ENCODE measurements at regions not wholly inside any gene's neighbourhood (a gene's known extent, or its start where the extent isn't known, plus 50 kb on each side); places are given as distances from the start of the nearest gene placed in this dataset.
"Not testable (repeated sequence)": the region's sequence is repeated elsewhere in the genome, so short reads cannot be mapped to it uniquely, and the experiment has no call there.

- no TSS peak for BruUV-seq (replicated peaks)
- H3K27ac ChIP-seq (ENCODE audit: low read depth, low read length, poor library complexity, severe bottlenecking) = no peak overlapping the region
- no peaks in the 10 kb centered on the region for H3K27me3 ChIP-seq (replicated peaks; ENCODE audit: insufficient read depth, low read depth, low read length, poor library complexity)
- peaks cover 15% of the 10 kb centered on the region for H3K9me3 ChIP-seq (ENCODE audit: low read depth, low read length, poor library complexity, severe bottlenecking)
- H3K36me3 ChIP-seq (ENCODE audit: insufficient read depth, low read length, poor library complexity, severe bottlenecking) = no peaks in the 10 kb centered on the region
- no peak for DNase-seq (ENCODE audit: low spot score)
- intact Hi-C loops (cut with micrococcal nuclease; ENCODE audit: unreplicated experiment) = no loop called here
- POLR2A ChIA-PET (ENCODE audit: low non-redundant PET) = no interaction called here
- H3K4me1 ChIP-seq (ENCODE audit: insufficient read depth, low read length, poor library complexity, severe bottlenecking) = peaks cover 4% of the 10 kb centered on the region
- TF ChIP-seq, protein P1, sequence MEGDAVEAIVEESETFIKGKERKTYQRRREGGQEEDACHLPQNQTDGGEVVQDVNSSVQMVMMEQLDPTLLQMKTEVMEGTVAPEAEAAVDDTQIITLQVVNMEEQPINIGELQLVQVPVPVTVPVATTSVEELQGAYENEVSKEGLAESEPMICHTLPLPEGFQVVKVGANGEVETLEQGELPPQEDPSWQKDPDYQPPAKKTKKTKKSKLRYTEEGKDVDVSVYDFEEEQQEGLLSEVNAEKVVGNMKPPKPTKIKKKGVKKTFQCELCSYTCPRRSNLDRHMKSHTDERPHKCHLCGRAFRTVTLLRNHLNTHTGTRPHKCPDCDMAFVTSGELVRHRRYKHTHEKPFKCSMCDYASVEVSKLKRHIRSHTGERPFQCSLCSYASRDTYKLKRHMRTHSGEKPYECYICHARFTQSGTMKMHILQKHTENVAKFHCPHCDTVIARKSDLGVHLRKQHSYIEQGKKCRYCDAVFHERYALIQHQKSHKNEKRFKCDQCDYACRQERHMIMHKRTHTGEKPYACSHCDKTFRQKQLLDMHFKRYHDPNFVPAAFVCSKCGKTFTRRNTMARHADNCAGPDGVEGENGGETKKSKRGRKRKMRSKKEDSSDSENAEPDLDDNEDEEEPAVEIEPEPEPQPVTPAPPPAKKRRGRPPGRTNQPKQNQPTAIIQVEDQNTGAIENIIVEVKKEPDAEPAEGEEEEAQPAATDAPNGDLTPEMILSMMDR (conservative IDR thresholded peaks at IDR 0.05; ENCODE audit: low read depth, low read length) = no peak
- TF ChIP-seq EZH2 (IDR thresholded peaks at IDR 0.05; ENCODE audit: borderline replicate concordance, low read depth, low read length, poor library complexity, severe bottlenecking) = no peak
- CTCF ChIA-PET = no interaction called here
- H3K4me3 ChIP-seq (ENCODE audit: low read depth, low read length, poor library complexity, severe bottlenecking) = no peak overlapping the region
Measured at GRCh38 chr3:163364717-163365116, 1713.6 kb downstream of the SI start.

- CTCF ChIA-PET = no interaction called here
- no peak for DNase-seq (ENCODE audit: low spot score)
- H3K27me3 ChIP-seq (replicated peaks; ENCODE audit: insufficient read depth, low read depth, low read length, poor library complexity) = no peaks in the 10 kb centered on the region
- BruUV-seq (replicated peaks) = no TSS peak
- POLR2A ChIA-PET (ENCODE audit: low non-redundant PET) = no interaction called here
- no peak overlapping the region for H3K4me3 ChIP-seq (ENCODE audit: low read depth, low read length, poor library complexity, severe bottlenecking)
- H3K27ac ChIP-seq (ENCODE audit: low read depth, low read length, poor library complexity, severe bottlenecking) = no peak overlapping the region
- TF ChIP-seq, protein P1 (conservative IDR thresholded peaks at IDR 0.05; ENCODE audit: low read depth, low read length) = no peak
- TF ChIP-seq EZH2 (IDR thresholded peaks at IDR 0.05; ENCODE audit: borderline replicate concordance, low read depth, low read length, poor library complexity, severe bottlenecking) = no peak
- H3K9me3 ChIP-seq (ENCODE audit: low read depth, low read length, poor library complexity, severe bottlenecking) = peaks cover 15% of the 10 kb centered on the region
- no peaks in the 10 kb centered on the region for H3K4me1 ChIP-seq (ENCODE audit: insufficient read depth, low read length, poor library complexity, severe bottlenecking)
- intact Hi-C loops (cut with micrococcal nuclease; ENCODE audit: unreplicated experiment) = no loop called here
- no peaks in the 10 kb centered on the region for H3K36me3 ChIP-seq (ENCODE audit: insufficient read depth, low read length, poor library complexity, severe bottlenecking)
Measured at GRCh38 chr3:163362151-163362550, 1716.1 kb downstream of the SI start.

DNA sequence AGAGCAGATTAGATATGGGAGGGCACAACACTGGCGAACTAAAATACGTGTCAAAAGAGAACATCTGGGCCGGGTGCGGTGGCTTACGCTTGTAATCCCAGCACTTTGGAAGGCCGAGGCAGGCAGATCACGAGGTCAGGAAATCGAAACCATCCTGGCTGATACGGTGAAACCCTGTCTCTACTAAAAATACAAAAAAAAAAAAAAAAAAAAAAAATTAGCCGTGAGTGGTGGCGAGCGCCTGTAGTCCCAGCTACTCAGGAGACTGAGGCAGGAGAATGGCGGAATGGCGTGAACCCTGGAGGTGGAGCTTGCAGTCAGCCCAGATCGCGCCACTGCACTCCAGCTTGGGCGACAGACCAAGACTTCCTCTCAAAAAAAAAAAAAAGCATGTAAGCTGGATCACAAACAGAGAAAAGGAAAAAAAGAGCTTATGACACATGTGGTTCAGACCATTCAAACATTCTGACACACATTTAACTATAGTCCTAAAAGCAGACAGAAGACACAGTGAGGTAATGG, 1716.9 kb downstream of the SI start:
- H3K4me1 ChIP-seq (ENCODE audit: insufficient read depth, low read length, poor library complexity, severe bottlenecking); CTCF ChIA-PET; POLR2A ChIA-PET (ENCODE audit: low non-redundant PET); DNase-seq (ENCODE audit: low spot score); H3K27ac ChIP-seq (ENCODE audit: low read depth, low read length, poor library complexity, severe bottlenecking); H3K36me3 ChIP-seq (ENCODE audit: insufficient read depth, low read length, poor library complexity, severe bottlenecking); H3K27me3 ChIP-seq (replicated peaks; ENCODE audit: insufficient read depth, low read depth, low read length, poor library complexity); H3K4me3 ChIP-seq (ENCODE audit: low read depth, low read length, poor library complexity, severe bottlenecking); BruUV-seq (replicated peaks); intact Hi-C loops (cut with micrococcal nuclease; ENCODE audit: unreplicated experiment): not testable (repeated sequence)
- H3K9me3 ChIP-seq (ENCODE audit: low read depth, low read length, poor library complexity, severe bottlenecking) = peaks cover 15% of the 10 kb centered on the region

DNA sequence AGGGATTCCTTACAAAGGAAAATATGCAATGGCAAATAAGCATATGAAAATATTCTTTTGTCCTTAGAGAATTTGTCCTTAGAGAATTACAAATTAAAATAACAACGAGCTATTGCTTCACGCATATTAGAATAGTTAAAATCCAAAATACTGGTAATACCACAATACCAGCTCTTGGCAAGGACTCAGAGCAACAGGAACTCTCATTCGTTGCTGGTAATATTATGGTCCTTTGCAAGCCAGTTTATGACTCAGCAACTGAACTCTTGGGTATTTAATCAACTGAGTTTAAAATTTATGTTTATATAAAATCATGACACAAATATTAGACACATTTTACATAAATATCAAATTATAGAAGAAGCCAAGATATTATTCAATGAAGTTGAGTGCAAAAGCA, 1730.4 kb downstream of the SI start:
- CTCF ChIA-PET = no interaction called here
- DNase-seq (ENCODE audit: low spot score) = no peak
- POLR2A ChIA-PET (ENCODE audit: low non-redundant PET) = no interaction called here
- intact Hi-C loops (cut with micrococcal nuclease; ENCODE audit: unreplicated experiment) = no loop called here
- Histone ChIP-seq H3K27me3 (replicated peaks; ENCODE audit: insufficient read depth, low read depth, low read length, poor library complexity) (no peaks in the 10 kb centered on the region), H3K9me3 (ENCODE audit: low read depth, low read length, poor library complexity, severe bottlenecking) (no peaks in the 10 kb centered on the region), H3K27ac (ENCODE audit: low read depth, low read length, poor library complexity, severe bottlenecking) (no peak overlapping the region), H3K4me1 (ENCODE audit: insufficient read depth, low read length, poor library complexity, severe bottlenecking) (no peaks in the 10 kb centered on the region), H3K36me3 (ENCODE audit: insufficient read depth, low read length, poor library complexity, severe bottlenecking) (no peaks in the 10 kb centered on the region), H3K4me3 (ENCODE audit: low read depth, low read length, poor library complexity, severe bottlenecking) (no peak overlapping the region)
- BruUV-seq (replicated peaks) = no TSS peak
- no peak for TF ChIP-seq EZH2 (IDR thresholded peaks at IDR 0.05; ENCODE audit: borderline replicate concordance, low read depth, low read length, poor library complexity, severe bottlenecking)
- TF ChIP-seq, protein P1 (conservative IDR thresholded peaks at IDR 0.05; ENCODE audit: low read depth, low read length) = no peak

All from A673 (cell line).